Spinal cord (tissue), 9 donors: ENCODE measurements at regions not wholly inside any gene's neighbourhood (a gene's known extent, or its start where the extent isn't known, plus 50 kb on each side); places are given as distances from the start of the nearest gene placed in this dataset.

Experiments
- DNase-seq, 6 donors: peaks; one replicate each; pipeline versions ENCODE4 v3.0.0 to v3.0.0-alpha.2; 2013 to 2015; ENCODE audit warnings: low spot score in 6 of 6, low read depth in 4 of 6
- H3K27ac ChIP-seq: one replicate; pipeline ENCODE4 v1.5.1; 2013; ENCODE audit warnings: low read depth, low read length, control low read depth
- H3K27me3 ChIP-seq: one replicate; pipeline ENCODE4 v1.6.1; 2013; ENCODE audit warnings: low read length; ENCODE audit not compliant: control insufficient read depth, insufficient read depth
- H3K36me3 ChIP-seq: one replicate; pipeline ENCODE4 v1.6.1; 2013; ENCODE audit warnings: low read length; ENCODE audit not compliant: control insufficient read depth, insufficient read depth
- H3K4me1 ChIP-seq: one replicate; pipeline ENCODE4 v1.6.1; 2013; ENCODE audit warnings: low read length; ENCODE audit not compliant: control insufficient read depth, insufficient read depth
- H3K4me3 ChIP-seq: one replicate; pipeline ENCODE4 v1.5.1; 2013; ENCODE audit warnings: low read depth, low read length, control low read depth
- H3K9me3 ChIP-seq: one replicate; pipeline ENCODE4 v1.6.1; 2013; ENCODE audit warnings: low read length; ENCODE audit not compliant: control insufficient read depth, insufficient read depth
- WGBS: methylation state at CpG from one replicate; pipeline ENCODE4 v1.1.5; 2013; ENCODE audit warnings: missing lambda C conversion rate; ENCODE audit not compliant: insufficient coverage; 5-methylcytosine and 5-hydroxymethylcytosine counted together
- donor health status: healthy.

DNA sequence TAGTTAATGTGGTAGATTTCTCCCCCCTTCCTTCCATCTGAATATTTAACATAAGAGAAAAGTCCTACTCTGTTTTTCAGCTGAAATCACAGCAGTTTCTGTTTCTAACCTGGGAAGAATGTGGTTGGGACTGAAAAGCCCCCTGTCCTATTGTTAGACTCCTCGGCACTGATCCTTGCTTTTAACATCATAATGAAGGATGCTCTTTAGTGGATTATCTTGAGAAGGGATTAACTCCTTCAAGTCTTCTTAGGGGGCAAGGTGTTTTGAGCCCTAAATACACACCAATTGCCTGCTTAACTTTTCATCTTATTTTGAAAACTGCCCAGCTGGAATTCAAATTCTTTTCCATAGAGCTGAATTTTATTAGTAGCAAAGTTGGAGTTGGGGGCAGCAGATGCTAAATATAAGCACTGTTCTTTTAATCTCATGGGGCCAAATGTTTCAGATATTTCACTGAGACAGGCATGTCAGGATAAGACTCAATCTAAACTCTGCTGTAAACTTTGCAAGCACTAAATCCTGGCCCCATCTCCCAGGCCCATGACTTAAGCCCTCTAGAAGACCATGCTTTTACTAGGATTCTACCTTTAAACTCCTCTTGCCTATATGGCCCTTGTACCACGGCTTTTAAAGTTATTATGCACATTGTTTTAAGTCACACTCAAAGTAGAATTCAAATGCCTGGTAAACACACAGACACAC, 243.2 kb upstream of the NR2F2 start:
- H3K36me3 ChIP-seq, result no peaks in the 10 kb centered on the region
- H3K4me3 ChIP-seq, result no peak overlapping the region
- DNase-seq, result peak in 1 of 6 donors; percentile 22
- H3K9me3 ChIP-seq, result no peaks in the 10 kb centered on the region
- no peak overlapping the region for H3K27ac ChIP-seq
- H3K4me1 ChIP-seq, result no peaks in the 10 kb centered on the region
- WGBS, result 17% methylated on average over 1 of the region's 2 CpGs
- no peaks in the 10 kb centered on the region for H3K27me3 ChIP-seq

DNA sequence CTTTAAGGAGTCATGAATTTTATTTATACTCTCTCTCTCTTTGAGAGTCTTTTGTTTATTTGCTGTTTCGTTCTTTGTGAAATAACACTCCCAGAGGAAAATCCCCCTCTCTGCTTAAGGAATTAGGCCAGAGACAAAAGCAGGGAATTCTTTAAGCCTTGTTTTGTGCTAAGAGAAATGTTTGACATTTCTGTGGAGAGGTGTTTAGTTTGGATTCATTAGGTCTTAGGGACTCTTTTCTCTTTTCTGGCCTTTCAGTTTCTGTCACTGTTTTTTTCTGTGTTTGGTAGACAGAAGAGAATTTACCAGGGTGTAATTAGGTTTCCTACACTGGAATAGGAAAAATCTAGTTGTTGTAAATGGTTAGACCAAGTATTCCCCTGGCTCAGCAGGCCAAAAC, 241.8 kb upstream of the NR2F2 start:
- no peaks in the 10 kb centered on the region for H3K36me3 ChIP-seq
- H3K27ac ChIP-seq, result peak overlapping the region; percentile 34
- no peaks in the 10 kb centered on the region for H3K4me1 ChIP-seq
- WGBS, result no CpG with 5 or more reads among the region's 1 CpG
- DNase-seq, result peak in 2 of 6 donors; percentile 19 to 43
- no peaks in the 10 kb centered on the region for H3K9me3 ChIP-seq
- H3K4me3 ChIP-seq, result no peak overlapping the region
- H3K27me3 ChIP-seq, result no peaks in the 10 kb centered on the region

DNA sequence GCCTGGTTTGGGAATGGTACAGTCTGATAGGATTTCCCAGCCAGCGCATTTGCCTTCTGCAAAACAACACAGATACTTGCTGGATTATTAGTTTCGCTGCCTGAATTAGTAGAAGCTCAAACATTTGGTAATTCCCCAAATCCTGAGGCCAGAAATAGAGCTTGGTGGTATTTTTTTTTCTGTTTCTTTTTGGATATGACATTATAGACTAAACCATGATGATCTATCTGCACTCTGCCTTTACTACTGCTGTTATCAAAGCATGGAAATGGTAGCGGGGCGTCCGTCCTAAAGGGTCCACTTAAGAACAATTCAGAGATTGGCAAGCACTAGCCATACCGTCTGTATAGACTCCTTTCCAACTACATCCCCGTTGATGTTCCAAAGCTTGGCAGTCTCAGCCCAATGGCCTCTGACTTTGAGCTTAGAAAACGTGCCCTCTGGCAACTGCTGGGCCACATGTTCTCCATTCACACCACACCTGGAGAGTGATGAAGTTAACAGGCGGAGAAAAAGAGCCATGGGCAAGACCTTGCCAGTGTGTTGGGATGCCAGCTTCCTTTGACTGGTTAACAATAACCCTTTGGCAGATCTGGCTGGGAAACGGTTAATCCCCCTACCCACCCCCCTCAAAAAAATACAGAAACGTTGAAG, 241.0 kb upstream of the NR2F2 start:
- no peaks in the 10 kb centered on the region for H3K27me3 ChIP-seq
- H3K4me1 ChIP-seq, result no peaks in the 10 kb centered on the region
- WGBS, result 37% methylated on average over 4 of the region's 11 CpGs
- no peaks in the 10 kb centered on the region for H3K36me3 ChIP-seq
- no peak overlapping the region for H3K4me3 ChIP-seq
- no peaks in the 10 kb centered on the region for H3K9me3 ChIP-seq
- H3K27ac ChIP-seq, result no peak overlapping the region
- DNase-seq, result peak in 2 of 6 donors; percentile 23 to 52

DNA sequence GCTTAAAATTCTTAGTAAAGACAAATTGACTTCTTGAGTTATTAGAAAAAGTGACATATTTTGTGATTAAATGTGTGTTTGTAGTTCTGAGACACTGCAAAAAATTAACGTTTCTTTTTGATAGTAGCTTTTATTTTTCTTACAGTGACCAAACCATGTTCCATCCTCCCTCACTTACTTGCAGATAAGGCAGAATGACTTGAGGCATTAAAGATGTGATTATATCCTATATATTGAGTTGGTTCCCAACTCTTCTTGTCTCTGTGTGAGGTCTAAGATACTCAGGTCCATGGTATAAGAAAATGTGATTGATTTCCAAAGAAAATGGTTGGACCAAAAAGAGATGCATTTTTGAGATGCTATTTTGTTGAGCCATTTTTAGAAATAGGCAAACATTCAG, 238.3 kb upstream of the NR2F2 start:
- Histone ChIP-seq H3K36me3 (no peaks in the 10 kb centered on the region), H3K4me3 (no peak overlapping the region), H3K9me3 (no peaks in the 10 kb centered on the region), H3K27me3 (no peaks in the 10 kb centered on the region), H3K27ac (no peak overlapping the region), H3K4me1 (no peaks in the 10 kb centered on the region)
- no CpG with 5 or more reads among the region's 1 CpG for WGBS
- no peak for DNase-seq

DNA sequence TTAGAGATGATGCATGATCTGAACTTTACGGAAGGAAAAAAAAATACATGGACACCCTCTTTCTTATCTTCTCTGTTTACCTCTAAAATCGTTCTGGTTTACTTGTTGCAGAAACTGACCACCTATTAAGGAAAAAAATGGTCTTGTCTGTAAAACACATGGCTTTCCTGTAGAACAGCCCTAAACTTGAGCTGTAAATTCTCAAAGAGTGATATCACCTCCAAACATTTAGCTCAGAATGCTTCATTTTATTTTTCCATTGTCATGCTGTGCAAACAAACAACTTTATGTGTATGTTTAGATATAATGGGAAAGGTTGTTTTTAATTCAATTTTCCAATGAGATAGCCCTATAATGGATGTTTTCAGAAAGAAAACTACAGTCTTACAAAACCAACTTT, 237.4 kb upstream of the NR2F2 start:
- H3K4me3 ChIP-seq, result no peak overlapping the region
- H3K27me3 ChIP-seq, result no peaks in the 10 kb centered on the region
- no CpG with 5 or more reads among the region's 2 CpGs for WGBS
- no peaks in the 10 kb centered on the region for H3K36me3 ChIP-seq
- no peaks in the 10 kb centered on the region for H3K9me3 ChIP-seq
- no peak for DNase-seq
- H3K4me1 ChIP-seq, result no peaks in the 10 kb centered on the region
- no peak overlapping the region for H3K27ac ChIP-seq

DNA sequence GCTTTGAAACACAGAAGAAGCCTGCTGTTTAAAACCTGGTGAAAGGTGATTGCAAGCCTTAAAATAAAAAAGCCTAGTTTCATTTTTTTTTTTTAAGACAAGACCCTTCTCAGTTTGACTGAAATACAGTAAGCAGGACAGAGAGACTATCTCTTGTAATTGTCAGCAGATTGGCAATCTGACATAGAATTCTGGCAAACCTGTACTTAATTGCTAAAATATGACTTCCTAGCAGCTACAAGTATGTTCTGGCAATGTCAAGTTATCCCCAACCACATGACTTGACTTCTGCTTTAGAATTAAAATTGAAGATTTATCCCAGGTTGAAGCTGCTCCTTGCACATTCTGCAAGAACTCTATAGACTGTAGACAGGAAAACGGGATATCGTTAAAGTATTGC, 232.8 kb upstream of the NR2F2 start:
- Histone ChIP-seq H3K9me3 (no peaks in the 10 kb centered on the region), H3K36me3 (no peaks in the 10 kb centered on the region), H3K4me1 (no peaks in the 10 kb centered on the region), H3K27ac (no peak overlapping the region), H3K4me3 (no peak overlapping the region), H3K27me3 (no peaks in the 10 kb centered on the region)
- DNase-seq, result no peak
- WGBS, result no CpG with 5 or more reads among the region's 2 CpGs

DNA sequence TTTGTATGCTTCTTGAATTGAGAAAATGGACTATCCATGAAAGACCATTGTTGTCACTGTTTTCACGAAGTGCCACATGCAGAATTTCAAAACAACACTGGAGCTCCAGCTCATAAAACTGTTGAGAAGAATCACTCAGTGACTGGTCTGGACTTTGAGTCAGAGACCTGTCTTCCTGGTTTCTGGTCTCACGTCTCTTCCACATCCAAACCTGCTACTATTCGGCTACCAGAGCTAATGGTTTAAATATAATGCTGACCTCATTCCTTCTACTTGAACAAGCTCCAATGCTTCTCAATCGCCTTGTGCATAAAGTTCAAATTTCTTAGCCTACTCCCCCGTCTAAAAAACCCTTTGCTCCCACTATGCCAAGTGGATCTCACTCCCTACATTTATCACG, 227.9 kb upstream of the NR2F2 start:
- no peaks in the 10 kb centered on the region for H3K27me3 ChIP-seq
- H3K9me3 ChIP-seq, result no peaks in the 10 kb centered on the region
- WGBS, result 58% methylated on average over 4 of the region's 6 CpGs
- H3K27ac ChIP-seq, result no peak overlapping the region
- no peak overlapping the region for H3K4me3 ChIP-seq
- H3K36me3 ChIP-seq, result no peaks in the 10 kb centered on the region
- no peak for DNase-seq
- H3K4me1 ChIP-seq, result no peaks in the 10 kb centered on the region

DNA sequence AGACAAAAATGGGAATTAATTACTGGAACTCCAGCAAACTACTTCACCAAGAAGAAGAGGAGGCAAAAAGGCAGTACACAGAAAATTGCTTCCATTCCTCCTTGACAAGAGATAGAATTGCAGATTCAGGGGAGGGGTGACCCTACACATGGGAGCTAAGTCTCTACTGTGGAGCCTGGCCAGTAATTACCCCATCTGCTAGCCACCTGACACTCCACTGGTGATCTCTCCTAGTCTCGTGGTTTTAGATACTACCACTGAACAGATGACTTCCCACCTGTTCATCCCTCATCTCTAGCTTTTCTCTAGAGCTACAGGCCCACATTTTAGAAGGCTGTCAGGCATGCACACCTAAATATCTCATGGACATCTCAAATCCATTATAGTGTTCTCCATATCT, 224.3 kb upstream of the NR2F2 start:
- Histone ChIP-seq H3K36me3 (no peaks in the 10 kb centered on the region), H3K27ac (no peak overlapping the region), H3K4me3 (no peak overlapping the region), H3K27me3 (no peaks in the 10 kb centered on the region), H3K9me3 (no peaks in the 10 kb centered on the region), H3K4me1 (no peaks in the 10 kb centered on the region)
- WGBS, result 73% methylated on average over 1 of the region's 1 CpG
- no peak for DNase-seq

DNA sequence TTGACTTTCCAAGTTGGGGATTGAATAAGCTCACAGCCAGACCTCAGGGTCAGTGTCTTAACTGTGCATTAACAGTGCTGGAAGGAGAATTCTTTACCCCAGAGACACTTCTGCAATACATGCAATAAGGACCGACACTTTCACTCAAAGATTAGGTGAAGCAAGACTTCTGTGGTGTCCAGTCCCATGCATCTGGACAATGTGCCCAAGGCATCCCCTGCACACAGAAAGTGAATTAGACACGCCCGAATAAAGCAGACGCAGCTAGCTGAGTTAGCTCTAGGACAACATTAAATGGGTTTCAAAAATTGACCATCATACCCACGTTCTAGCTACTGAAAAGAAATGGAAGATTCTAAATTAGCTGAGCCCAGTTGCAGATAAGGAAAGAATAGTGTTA, 223.9 kb upstream of the NR2F2 start:
- Histone ChIP-seq H3K27ac (no peak overlapping the region), H3K4me1 (no peaks in the 10 kb centered on the region), H3K27me3 (no peaks in the 10 kb centered on the region), H3K4me3 (no peak overlapping the region), H3K36me3 (no peaks in the 10 kb centered on the region), H3K9me3 (no peaks in the 10 kb centered on the region)
- 95% methylated on average over 3 of the region's 5 CpGs for WGBS
- DNase-seq, result no peak

DNA sequence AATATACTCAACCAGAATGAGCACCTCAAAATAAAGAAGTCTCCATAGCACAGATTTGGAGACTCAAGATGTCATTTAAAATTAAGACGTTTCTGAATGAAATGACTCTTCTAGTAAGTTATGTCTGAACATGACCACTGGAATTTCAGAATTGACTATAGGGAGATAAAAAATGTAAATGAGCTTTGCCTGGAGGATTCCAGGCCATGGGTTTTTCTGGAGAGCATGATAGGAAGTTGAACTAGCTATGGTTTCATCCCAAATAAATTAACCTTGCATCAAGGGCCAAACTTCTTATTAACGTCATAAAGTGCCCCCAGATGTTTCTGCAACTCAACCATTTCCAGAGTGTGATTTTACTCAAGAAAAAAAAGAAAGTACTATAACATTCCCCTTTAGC, 222.6 kb upstream of the NR2F2 start:
- no peak for DNase-seq
- Histone ChIP-seq H3K4me1 (no peaks in the 10 kb centered on the region), H3K36me3 (no peaks in the 10 kb centered on the region), H3K27ac (no peak overlapping the region), H3K27me3 (no peaks in the 10 kb centered on the region), H3K9me3 (no peaks in the 10 kb centered on the region), H3K4me3 (no peak overlapping the region)
- WGBS, result no CpG with 5 or more reads among the region's 2 CpGs
